IMR-90 (cell line): ENCODE measurements at regions not wholly inside any gene's neighbourhood (a gene's known extent, or its start where the extent isn't known, plus 50 kb on each side); places are given as distances from the start of the nearest gene placed in this dataset.

Experiments used
- ATAC-seq: fragments of 200-7000 bp; cut with Tn5 transposase; 2 replicates; pipeline ENCODE4 v1.9.1; 2020; ENCODE audit warnings: low read depth, mild to moderate bottlenecking, moderate library complexity
- BruUV-seq: library from RNA; stranded (reverse); fragments of 400-500 nt; replicated peaks from 2 replicates; lab custom pipeline; 2021; lab: Mats Ljungman, UMichigan
- CTCF ChIA-PET: fragments of 300-600 bp; formaldehyde crosslinking; extraction: SDS; loops from one replicate; lab custom pipeline; 2021; ENCODE audit warnings: antibody characterized with exemption; lab: Yijun Ruan, JAX
- POLR2A ChIA-PET: fragments of 300-600 bp; sonication (Branson Sonifier 250); formaldehyde crosslinking; loops from one replicate; lab custom pipeline; 2022; ENCODE audit warnings: antibody characterized with exemption; ENCODE audit not compliant: unreplicated experiment; lab: Charles Lee
- DNase-seq: peaks from one replicate; pipeline ENCODE4 v3.0.0; 2013
- H2AFZ ChIP-seq: replicated peaks from 2 replicates; pipeline ENCODE3; 2013; ENCODE audit warnings: low read length, mild to moderate bottlenecking; ENCODE audit not compliant: poor library complexity
- H2AK5ac ChIP-seq: 2 replicates; pipeline ENCODE4 v1.6.1; 2013; ENCODE audit warnings: low read depth, low read length, inconsistent platforms
- H2AK9ac ChIP-seq: replicated peaks from 2 replicates; pipeline ENCODE3; 2013; ENCODE audit warnings: mild to moderate bottlenecking, low read depth, low read length, moderate library complexity; ENCODE audit not compliant: poor library complexity
- H2BK120ac ChIP-seq: 2 replicates; pipeline ENCODE4 v1.6.1; 2013; ENCODE audit warnings: low read depth, low read length, inconsistent platforms
- H2BK15ac ChIP-seq: 3 replicates; pipeline ENCODE4 v1.6.1; 2013; ENCODE audit warnings: low read depth, low read length, inconsistent platforms
- H2BK20ac ChIP-seq: 2 replicates; pipeline ENCODE4 v1.6.1; 2013; ENCODE audit warnings: low read depth, mild to moderate bottlenecking, inconsistent platforms, low read length, moderate library complexity
- H2BK5ac ChIP-seq: 2 replicates; pipeline ENCODE4 v1.6.1; 2013; ENCODE audit warnings: mild to moderate bottlenecking, low read depth, low read length, inconsistent platforms; ENCODE audit not compliant: poor library complexity, severe bottlenecking
- H3K14ac ChIP-seq: replicated peaks from 2 replicates; pipeline ENCODE4 v1.6.1; 2013; ENCODE audit warnings: low read depth, low read length, inconsistent platforms
- H3K18ac ChIP-seq: 2 replicates; pipeline ENCODE4 v1.6.1; 2013; ENCODE audit warnings: low read depth, low read length, control low read depth
- H3K23ac ChIP-seq: 2 replicates; pipeline ENCODE4 v1.6.1; 2013; ENCODE audit warnings: low read depth, low read length, inconsistent platforms
- H3K27ac ChIP-seq: 2 replicates; pipeline ENCODE4 v1.5.1; 2013; ENCODE audit warnings: mild to moderate bottlenecking, control low read depth, low read length; ENCODE audit not compliant: insufficient read depth
- H3K27me3 ChIP-seq: 2 replicates; pipeline ENCODE4 v1.6.1; 2013; ENCODE audit warnings: low read length; ENCODE audit not compliant: control insufficient read depth, insufficient read depth
- H3K36me3 ChIP-seq: 2 replicates; pipeline ENCODE4 v1.6.1; 2013; ENCODE audit warnings: low read length, mixed read lengths; ENCODE audit not compliant: control insufficient read depth, insufficient read depth
- H3K4ac ChIP-seq: 2 replicates; pipeline ENCODE4 v1.6.1; 2013; ENCODE audit warnings: low read depth, low read length, inconsistent platforms
- H3K4me1 ChIP-seq: 2 replicates; pipeline ENCODE4 v1.6.1; 2013; ENCODE audit warnings: low read length, mixed read lengths; ENCODE audit not compliant: control insufficient read depth, insufficient read depth
- H3K4me2 ChIP-seq: 2 replicates; pipeline ENCODE4 v1.6.1; 2013; ENCODE audit warnings: low read depth, mild to moderate bottlenecking, control low read depth, low read length, moderate library complexity
- H3K4me3 ChIP-seq: 2 replicates; pipeline ENCODE4 v1.5.1; 2013; ENCODE audit warnings: low read depth, mild to moderate bottlenecking, control low read depth, low read length, moderate library complexity; ENCODE audit not compliant: insufficient read depth
- H3K56ac ChIP-seq: 2 replicates; pipeline ENCODE4 v1.6.1; 2013; ENCODE audit warnings: low read length, inconsistent platforms; ENCODE audit not compliant: insufficient read depth; ENCODE audit errors: extremely low read depth
- H3K79me1 ChIP-seq, 2 experiments: 2 replicates each; pipeline ENCODE4 v1.6.1; 2013; ENCODE audit warnings: low read length in 2 of 2, inconsistent platforms in 1 of 2, low read depth in 1 of 2
- H3K9ac ChIP-seq: 2 replicates; pipeline ENCODE4 v1.6.1; 2013; ENCODE audit warnings: low read depth, low read length, control low read depth
- H3K9me1 ChIP-seq: 2 replicates; pipeline ENCODE4 v1.6.1; 2013; ENCODE audit warnings: low read length, inconsistent platforms; ENCODE audit not compliant: insufficient read depth
- H3K9me3 ChIP-seq: 2 replicates; pipeline ENCODE4 v1.6.1; 2013; ENCODE audit warnings: low read length; ENCODE audit not compliant: control insufficient read depth, insufficient read depth
- H4K20me1 ChIP-seq: 2 replicates; pipeline ENCODE4 v1.6.1; 2013; ENCODE audit warnings: low read length, inconsistent platforms; ENCODE audit not compliant: insufficient read depth
- H4K5ac ChIP-seq: 2 replicates; pipeline ENCODE4 v1.6.1; 2013; ENCODE audit warnings: mild to moderate bottlenecking, low read depth, low read length, control low read depth
- H4K8ac ChIP-seq, 2 experiments: 2 replicates each; pipeline ENCODE4 v1.6.1; 2013; ENCODE audit warnings: low read depth in 2 of 2, low read length in 2 of 2, control low read depth in 1 of 2, inconsistent platforms in 1 of 2
- H4K91ac ChIP-seq: 2 replicates; pipeline ENCODE4 v1.6.1; 2013; ENCODE audit warnings: low read depth, low read length, inconsistent platforms; ENCODE audit not compliant: insufficient read depth
- BHLHE40 ChIP-seq: fragments of 150-350 bp; IDR thresholded peaks from 2 replicates; pipeline ENCODE4 v1.6.1; 2016; ENCODE audit warnings: mild to moderate bottlenecking, low read depth, low read length
- CEBPB ChIP-seq: IDR thresholded peaks from 2 replicates; pipeline ENCODE4 v1.6.1; 2012; ENCODE audit warnings: low read depth, low read length, improper control_type of control experiment
- CHD1 ChIP-seq: IDR thresholded peaks from 2 replicates; pipeline ENCODE4 v1.6.1; 2012; ENCODE audit warnings: low read depth, low read length, improper control_type of control experiment
- CTCF ChIP-seq: conservative IDR thresholded peaks from 2 replicates; pipeline ENCODE4 v1.5.1; 2012; ENCODE audit warnings: mild to moderate bottlenecking, low read depth, low read length, improper control_type of control experiment
- FOS ChIP-seq: fragments of 150-350 bp; IDR thresholded peaks from 2 replicates; pipeline ENCODE4 v1.6.1; 2016; ENCODE audit warnings: low read depth, low read length
- MAFK ChIP-seq: IDR thresholded peaks from 2 replicates; pipeline ENCODE4 v1.6.1; 2012; ENCODE audit warnings: low read depth, low read length, improper control_type of control experiment
- MAZ ChIP-seq: IDR thresholded peaks from 2 replicates; pipeline ENCODE4 v1.6.1; 2012; ENCODE audit warnings: low read depth, mild to moderate bottlenecking, low read length, improper control_type of control experiment, moderate library complexity, borderline replicate concordance
- MXI1 ChIP-seq: IDR thresholded peaks from 2 replicates; pipeline ENCODE4 v1.6.1; 2012; ENCODE audit warnings: low read depth, mild to moderate bottlenecking, low read length, moderate library complexity, borderline replicate concordance
- NFE2L2 ChIP-seq: fragments of 150-350 bp; IDR thresholded peaks from 2 replicates; pipeline ENCODE4 v1.6.1; 2016; ENCODE audit warnings: low read depth, mild to moderate bottlenecking, low read length
- POLR2A ChIP-seq: IDR thresholded peaks from 2 replicates; pipeline ENCODE4 v1.6.1; 2012; ENCODE audit warnings: mild to moderate bottlenecking, low read depth, low read length
- RAD21 ChIP-seq: IDR thresholded peaks from 2 replicates; pipeline ENCODE4 v1.6.1; 2012; ENCODE audit warnings: low read length, improper control_type of control experiment
- RCOR1 ChIP-seq: IDR thresholded peaks from 2 replicates; pipeline ENCODE4 v1.6.1; 2012; ENCODE audit warnings: mild to moderate bottlenecking, low read length, improper control_type of control experiment; ENCODE audit not compliant: insufficient replicate concordance
- RFX5 ChIP-seq: IDR thresholded peaks from 2 replicates; pipeline ENCODE4 v1.8.0; 2012; ENCODE audit warnings: low read depth, mild to moderate bottlenecking, low read length, moderate library complexity
- SMC3 ChIP-seq: fragments of 150-350 bp; IDR thresholded peaks from 2 replicates; pipeline ENCODE4 v1.6.1; 2016; ENCODE audit warnings: low read depth, mild to moderate bottlenecking, antibody characterized with exemption, low read length, moderate library complexity
- WGBS, 2 experiments: methylation state at CpG; one replicate each; pipeline versions ENCODE4 v1.1.5 to v1.1.7; 2013; ENCODE audit warnings: missing lambda C conversion rate in 2 of 2; ENCODE audit not compliant: insufficient read length in 1 of 2; ENCODE audit errors: extremely low coverage in 2 of 2; 5-methylcytosine and 5-hydroxymethylcytosine counted together
- dilution Hi-C: fragments of 300-500 bp; cut with HindIII; formaldehyde crosslinking; loops from one replicate; pipeline ENCODE4 v1.14.3; 2018; ENCODE audit warnings: low sequenced_read_pairs; ENCODE audit not compliant: unreplicated experiment
- in situ Hi-C: fragments of 300-500 bp; cut with MboI; formaldehyde crosslinking; loops from 3 replicates; pipeline ENCODE4 v1.14.3; 2019; ENCODE audit warnings: low sequenced_read_pairs, inconsistent platforms, mixed read lengths
- intact Hi-C: fragments of 100-400 bp; cut with micrococcal nuclease; formaldehyde crosslinking; loops from 2 replicates; pipeline ENCODE4 v1.10.0; 2022
- TF ChIP-seq, protein P1 (sequence below): fragments of 150-350 bp; IDR thresholded peaks from 2 replicates; pipeline ENCODE4 v1.6.1; 2016; ENCODE audit warnings: low read depth, mild to moderate bottlenecking, low read length, moderate library complexity, borderline replicate concordance
- TF ChIP-seq, protein P2 (sequence below): fragments of 150-350 bp; IDR thresholded peaks from 2 replicates; pipeline ENCODE4 v1.6.1; 2017; ENCODE audit warnings: mild to moderate bottlenecking, antibody characterized with exemption, low read length, low read depth

- Histone ChIP-seq H3K4ac (no peak overlapping the region), H3K27me3 (peaks cover 1% of the 10 kb centered on the region; the same call in 1 of the 2 replicates), H3K56ac (no peak overlapping the region), H2AFZ (no peak overlapping the region), H3K4me3 (no peak overlapping the region), H4K5ac (no peak overlapping the region), H4K8ac (no peak overlapping the region), H2BK120ac (no peak overlapping the region), H3K9me3 (no peaks in the 10 kb centered on the region), H3K27ac (no peak overlapping the region), H3K9me1 (no peaks in the 10 kb centered on the region), H2AK9ac (no peak overlapping the region), H2BK20ac (no peak overlapping the region), H3K36me3 (no peaks in the 10 kb centered on the region), H3K23ac (no peak overlapping the region), H3K9ac (no peak overlapping the region), H3K79me1 (no peaks in the 10 kb centered on the region), H2BK15ac (no peak overlapping the region), H2AK5ac (no peak overlapping the region), H2BK5ac (no peak overlapping the region), H3K18ac (no peak overlapping the region), H4K20me1 (no peaks in the 10 kb centered on the region), H3K4me1 (no peaks in the 10 kb centered on the region), H3K14ac (no peak overlapping the region), H3K4me2 (no peak overlapping the region), H4K91ac (no peak overlapping the region)
- DNase-seq (no peak), ATAC-seq (no peak)
- CTCF ChIA-PET, result no interaction called here
- WGBS, 2 experiments, result no CpG with 5 or more reads among the region's 1 CpG
- POLR2A ChIA-PET, result no interaction called here
- dilution Hi-C loops, result no loop called here
- intact Hi-C loops, result no loop called here
- in situ Hi-C loops, result no loop called here
- TF ChIP-seq RFX5, result no peak
- TF ChIP-seq FOS, result no peak
- TF ChIP-seq CTCF, result no peak
- no peak for TF ChIP-seq MXI1
- TF ChIP-seq RAD21, result no peak
- TF ChIP-seq, protein P1, sequence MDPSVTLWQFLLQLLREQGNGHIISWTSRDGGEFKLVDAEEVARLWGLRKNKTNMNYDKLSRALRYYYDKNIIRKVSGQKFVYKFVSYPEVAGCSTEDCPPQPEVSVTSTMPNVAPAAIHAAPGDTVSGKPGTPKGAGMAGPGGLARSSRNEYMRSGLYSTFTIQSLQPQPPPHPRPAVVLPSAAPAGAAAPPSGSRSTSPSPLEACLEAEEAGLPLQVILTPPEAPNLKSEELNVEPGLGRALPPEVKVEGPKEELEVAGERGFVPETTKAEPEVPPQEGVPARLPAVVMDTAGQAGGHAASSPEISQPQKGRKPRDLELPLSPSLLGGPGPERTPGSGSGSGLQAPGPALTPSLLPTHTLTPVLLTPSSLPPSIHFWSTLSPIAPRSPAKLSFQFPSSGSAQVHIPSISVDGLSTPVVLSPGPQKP, result no peak
- no peak for TF ChIP-seq POLR2A
- TF ChIP-seq RCOR1, result no peak
- no peak for TF ChIP-seq NFE2L2
- no peak for TF ChIP-seq BHLHE40
- TF ChIP-seq MAFK, result no peak
- no peak for TF ChIP-seq MAZ
- no peak for TF ChIP-seq SMC3
- TF ChIP-seq, protein P2, sequence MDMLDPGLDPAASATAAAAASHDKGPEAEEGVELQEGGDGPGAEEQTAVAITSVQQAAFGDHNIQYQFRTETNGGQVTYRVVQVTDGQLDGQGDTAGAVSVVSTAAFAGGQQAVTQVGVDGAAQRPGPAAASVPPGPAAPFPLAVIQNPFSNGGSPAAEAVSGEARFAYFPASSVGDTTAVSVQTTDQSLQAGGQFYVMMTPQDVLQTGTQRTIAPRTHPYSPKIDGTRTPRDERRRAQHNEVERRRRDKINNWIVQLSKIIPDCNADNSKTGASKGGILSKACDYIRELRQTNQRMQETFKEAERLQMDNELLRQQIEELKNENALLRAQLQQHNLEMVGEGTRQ, result no peak
- no peak for TF ChIP-seq CEBPB
- no peak for TF ChIP-seq CHD1
- BruUV-seq, result no TSS peak
These were observed 407.4 kb downstream of the SMARCA1 start for GRCh38 chrX:129115935-129116334.
